Thyroid gland (tissue), 4 donors: ENCODE measurements at regions not wholly inside any gene's neighbourhood (a gene's known extent, or its start where the extent isn't known, plus 50 kb on each side); places are given as distances from the start of the nearest gene placed in this dataset.

Experiments used
- DNase-seq, 2 donors: peaks; one replicate each; pipeline ENCODE4 v3.0.0-alpha.2; 2019
- H3K27ac ChIP-seq, 3 donors: fragments of 200-600 bp; sonication (generic); 1 replicate in 2 of 3; 2 replicates in 1 of 3; pipeline ENCODE4 v1.5.1; 2016 to 2019; ENCODE audit warnings: mild to moderate bottlenecking in 1 of 3, moderate library complexity in 1 of 3
- H3K27me3 ChIP-seq: fragments of 200-600 bp; sonication (generic); one replicate; pipeline ENCODE4 v1.5.1; 2019
- H3K36me3 ChIP-seq, 2 donors: fragments of 200-600 bp; sonication (generic); one replicate each; pipeline ENCODE4 v1.5.1; 2016 to 2019
- H3K4me1 ChIP-seq, 2 donors: fragments of 200-600 bp; sonication (generic); one replicate each; pipeline ENCODE4 v1.5.1; 2017 to 2019
- H3K4me3 ChIP-seq, 3 donors: fragments of 200-600 bp; sonication (generic); replicated peaks in 1 of 3; 1 replicate in 2 of 3; 2 replicates in 1 of 3; pipeline ENCODE4 v1.5.1; 2016; ENCODE audit warnings: mild to moderate bottlenecking in 1 of 3
- H3K9me3 ChIP-seq: fragments of 200-600 bp; sonication (generic); one replicate; pipeline ENCODE4 v1.5.1; 2017
- CTCF ChIP-seq, 6 experiments: fragments of 200-600 bp in 3 of 6; fragments of 450-650 bp in 3 of 6; sonication (generic) in 3 of 6; IDR thresholded peaks; one replicate each; pipeline ENCODE4 v1.5.1; 2016 to 2019; ENCODE audit warnings: antibody characterized with exemption in 6 of 6, mild to moderate bottlenecking in 2 of 6, inconsistent platforms in 1 of 6, moderate library complexity in 1 of 6
- POLR2A ChIP-seq, 2 donors: fragments of 450-650 bp; IDR thresholded peaks; one replicate each; pipeline ENCODE4 v1.6.1; 2017; ENCODE audit warnings: antibody characterized with exemption in 2 of 2, mild to moderate bottlenecking in 2 of 2, moderate library complexity in 1 of 2
- WGBS, 2 donors: methylation state at CpG; one replicate each; pipeline ENCODE4 v1.1.5; 2017; 5-methylcytosine and 5-hydroxymethylcytosine counted together
- intact Hi-C: fragments of 100-400 bp; cut with DNase I; formaldehyde crosslinking; loops from one replicate; pipeline ENCODE4 v1.15.1; 2023

DNA sequence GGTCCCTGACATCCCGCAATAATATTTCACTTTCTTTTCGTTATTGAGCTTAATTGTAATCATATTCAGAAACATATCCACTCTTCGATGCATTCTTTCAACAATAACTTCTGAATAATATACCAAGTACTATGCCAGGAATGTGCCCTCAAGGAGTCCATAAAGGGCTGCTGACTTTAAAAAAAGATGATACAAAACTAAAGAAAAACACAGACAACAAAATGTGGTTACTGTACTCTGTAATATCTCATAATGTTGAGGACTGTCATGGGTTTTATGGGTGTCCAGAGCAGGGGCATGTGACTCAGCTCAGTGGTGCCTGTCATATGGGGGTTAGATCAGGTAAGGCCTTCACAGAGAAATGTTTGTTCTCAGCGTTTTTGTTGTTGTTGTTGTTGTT is 73.7 kb downstream of the ARL4A start:
- intact Hi-C loops, result no loop called here
- 95 to 96% methylated on average over 4 of the region's 4 CpGs for WGBS, 2 donors
- H3K27me3 ChIP-seq, result no peaks in the 10 kb centered on the region

DNA sequence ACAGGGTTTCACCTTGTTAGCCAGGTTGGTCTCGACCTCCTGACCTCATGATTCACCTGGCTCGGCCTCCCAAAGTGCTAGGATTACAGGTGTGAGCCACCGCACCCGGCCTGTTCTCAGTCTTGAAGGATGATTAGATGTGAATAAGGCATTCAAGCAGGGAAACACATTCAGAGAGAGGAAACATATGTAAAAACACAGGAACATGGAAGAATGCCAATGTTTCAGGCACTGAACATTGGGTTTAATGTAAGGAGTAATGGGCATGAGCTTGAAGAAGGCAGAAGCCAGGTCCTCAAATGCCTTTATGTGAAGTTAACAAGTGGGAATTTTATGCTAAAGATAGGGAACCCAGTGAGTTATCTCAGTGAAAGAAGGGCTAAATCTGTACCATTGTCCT is 74.3 kb downstream of the ARL4A start:
- Histone ChIP-seq H3K4me1 (no peaks in the 10 kb centered on the region), H3K27ac (no peak overlapping the region), H3K9me3 (no peaks in the 10 kb centered on the region), H3K4me3 (no peak overlapping the region), H3K27me3 (no peaks in the 10 kb centered on the region), H3K36me3 (no peaks in the 10 kb centered on the region)
- 86 to 91% methylated on average over 4 of the region's 4 CpGs for WGBS, 2 donors
- DNase-seq, result no peak
- TF ChIP-seq POLR2A (IDR thresholded peaks at IDR 0.05) (no peak), CTCF (IDR thresholded peaks at IDR 0.05) (no peak)
- intact Hi-C loops, result no loop called here

More for the DNA sequence above, 73.7 kb downstream of the ARL4A start:
- Histone ChIP-seq H3K4me1 (no peaks in the 10 kb centered on the region), H3K27ac (no peak overlapping the region), H3K9me3 (no peaks in the 10 kb centered on the region), H3K4me3 (no peak overlapping the region), H3K36me3 (no peaks in the 10 kb centered on the region)
- TF ChIP-seq POLR2A (IDR thresholded peaks at IDR 0.05), result no peak
- TF ChIP-seq CTCF (IDR thresholded peaks at IDR 0.05), result no peak
- no peak for DNase-seq

DNA sequence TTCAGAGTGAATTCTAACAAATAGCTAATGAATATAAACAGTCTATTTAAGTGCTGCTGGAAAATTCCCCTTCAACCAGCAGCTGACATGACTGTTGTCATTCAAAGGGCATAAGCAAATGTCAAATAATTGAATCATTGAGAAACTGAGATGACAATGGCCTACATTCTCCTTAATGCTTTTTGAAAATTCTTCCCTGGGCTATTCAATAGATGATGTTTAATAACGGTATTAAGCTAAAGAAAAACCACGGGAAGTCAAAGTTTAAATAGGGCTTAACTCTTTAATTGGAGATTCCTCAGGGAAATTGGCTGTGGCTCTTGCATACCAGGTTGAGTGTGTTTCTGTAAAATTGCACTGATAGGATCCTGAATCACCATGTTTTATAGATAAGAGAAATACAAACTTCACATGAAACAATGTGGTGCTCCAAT is 77.0 kb downstream of the ARL4A start:
- Histone ChIP-seq H3K27ac (no peak overlapping the region), H3K4me1 (peaks cover 0 to 4% of the 10 kb centered on the region in 2 donors), H3K9me3 (no peaks in the 10 kb centered on the region), H3K4me3 (no peak overlapping the region), H3K27me3 (no peaks in the 10 kb centered on the region), H3K36me3 (no peaks in the 10 kb centered on the region)
- 74 to 76% methylated on average over 2 of the region's 2 CpGs for WGBS, 2 donors
- no peak for TF ChIP-seq CTCF (IDR thresholded peaks at IDR 0.05)
- no peak for TF ChIP-seq POLR2A (IDR thresholded peaks at IDR 0.05)
- intact Hi-C loops, result no loop called here
- no peak for DNase-seq

DNA sequence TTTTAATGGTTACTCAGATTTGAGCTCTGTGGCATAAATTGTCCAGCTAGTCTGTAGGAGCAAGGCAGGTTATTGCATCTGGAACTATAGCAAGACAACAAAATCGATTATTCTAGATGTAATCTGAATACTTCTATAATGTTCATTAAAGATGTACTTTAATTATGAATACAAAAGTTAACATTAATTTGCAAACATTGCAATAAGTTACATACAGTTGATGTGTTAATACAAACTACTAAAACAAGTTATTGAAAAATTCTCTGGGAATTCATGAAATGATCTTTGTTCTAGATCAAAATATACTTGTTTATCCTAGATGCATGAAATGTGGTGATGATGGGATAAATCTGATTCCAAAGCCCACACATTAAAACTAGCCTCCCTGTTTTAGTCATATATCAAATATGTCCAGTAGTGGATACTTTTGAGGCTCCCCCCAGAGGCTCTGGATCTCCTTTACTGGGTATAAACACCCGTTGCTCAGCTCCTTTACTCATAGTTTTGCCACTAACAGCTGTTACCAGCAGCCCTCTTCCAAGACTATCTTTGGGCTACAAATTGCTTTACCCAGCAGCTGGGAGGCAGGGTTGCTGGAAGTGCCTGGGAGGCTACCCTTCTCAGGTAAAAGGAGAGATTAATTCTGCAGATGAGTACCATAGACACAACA is 78.1 kb downstream of the ARL4A start:
- intact Hi-C loops, result no loop called here
- Histone ChIP-seq H3K27ac (no peak overlapping the region), H3K36me3 (no peaks in the 10 kb centered on the region), H3K4me3 (no peak overlapping the region), H3K4me1 (peaks cover 7 to 14% of the 10 kb centered on the region in 2 donors), H3K27me3 (no peaks in the 10 kb centered on the region), H3K9me3 (no peaks in the 10 kb centered on the region)
- WGBS, 2 donors, result 70 to 81% methylated on average over 2 of the region's 2 CpGs
- no peak for DNase-seq
- TF ChIP-seq POLR2A (IDR thresholded peaks at IDR 0.05), result no peak
- TF ChIP-seq CTCF (IDR thresholded peaks at IDR 0.05), result no peak

- H3K4me1 ChIP-seq, result peaks cover 8 to 22% of the 10 kb centered on the region in 2 donors
Measured at GRCh38 chr7:12766416-12766815, 79.0 kb downstream of the ARL4A start.

More at GRCh38 chr7:12766416-12766815, 79.0 kb downstream of the ARL4A start:
- Histone ChIP-seq H3K4me3 (no peak overlapping the region), H3K27ac (no peak overlapping the region), H3K36me3 (no peaks in the 10 kb centered on the region), H3K27me3 (no peaks in the 10 kb centered on the region), H3K9me3 (no peaks in the 10 kb centered on the region)
- TF ChIP-seq POLR2A (IDR thresholded peaks at IDR 0.05) (no peak), CTCF (IDR thresholded peaks at IDR 0.05) (no peak)
- intact Hi-C loops, result no loop called here
- no peak for DNase-seq
